Neural crest cell (in vitro differentiated cells): ENCODE measurements at regions not wholly inside any gene's neighbourhood (a gene's known extent, or its start where the extent isn't known, plus 50 kb on each side); places are given as distances from the start of the nearest gene placed in this dataset.

Experiments used
- DNase-seq: peaks from one replicate; pipeline ENCODE4 v3.0.0; 2021; ENCODE audit warnings: low read depth, mixed read lengths, low spot score
- H3K27ac Mint-ChIP-seq: one replicate; pipeline ENCODE4 v1.8.0; 2021; ENCODE audit warnings: mild to moderate bottlenecking, mixed read lengths; ENCODE audit not compliant: unreplicated experiment
- H3K27me3 Mint-ChIP-seq: 2 replicates; pipeline ENCODE4 v1.8.0; 2021; ENCODE audit warnings: low read depth, mild to moderate bottlenecking, mixed read lengths
- H3K36me3 Mint-ChIP-seq: 2 replicates; pipeline ENCODE4 v1.8.0; 2021; ENCODE audit warnings: low read depth, mild to moderate bottlenecking, mixed read lengths
- H3K4me1 Mint-ChIP-seq: 2 replicates; pipeline ENCODE4 v1.8.0; 2021; ENCODE audit warnings: mixed read lengths
- H3K4me3 Mint-ChIP-seq: one replicate; pipeline ENCODE4 v1.8.0; 2021; ENCODE audit warnings: mild to moderate bottlenecking, mixed read lengths
- H3K9me3 Mint-ChIP-seq: 2 replicates; pipeline ENCODE4 v1.8.0; 2021; ENCODE audit warnings: mixed read lengths
- CTCF ChIP-seq: fragments of 200-600 bp; sonication (generic); conservative IDR thresholded peaks from 2 replicates; pipeline ENCODE4 v1.5.0; 2021; ENCODE audit warnings: antibody characterized with exemption, mild to moderate bottlenecking

GRCh38 chr9:31103836-31104235 is 1280.6 kb upstream of the ACO1 start:
- H3K27me3 Mint-ChIP-seq: no peaks in the 10 kb centered on the region
- H3K36me3 Mint-ChIP-seq: no peaks in the 10 kb centered on the region
- H3K4me1 Mint-ChIP-seq: no peaks in the 10 kb centered on the region
- no peak for DNase-seq
- no peaks in the 10 kb centered on the region for H3K9me3 Mint-ChIP-seq
- H3K4me3 Mint-ChIP-seq: no peak overlapping the region
- H3K27ac Mint-ChIP-seq: no peak overlapping the region
- no peak for TF ChIP-seq CTCF

GRCh38 chr9:31104249-31104648 is 1280.2 kb upstream of the ACO1 start:
- Mint-ChIP-seq H3K4me3 (no peak overlapping the region), H3K36me3 (no peaks in the 10 kb centered on the region), H3K9me3 (no peaks in the 10 kb centered on the region), H3K27ac (no peak overlapping the region), H3K4me1 (no peaks in the 10 kb centered on the region), H3K27me3 (no peaks in the 10 kb centered on the region)
- no peak for TF ChIP-seq CTCF
- DNase-seq: no peak

- no peaks in the 10 kb centered on the region for H3K4me1 Mint-ChIP-seq
These were observed 1272.0 kb upstream of the ACO1 start for GRCh38 chr9:31112491-31112890.

DNA sequence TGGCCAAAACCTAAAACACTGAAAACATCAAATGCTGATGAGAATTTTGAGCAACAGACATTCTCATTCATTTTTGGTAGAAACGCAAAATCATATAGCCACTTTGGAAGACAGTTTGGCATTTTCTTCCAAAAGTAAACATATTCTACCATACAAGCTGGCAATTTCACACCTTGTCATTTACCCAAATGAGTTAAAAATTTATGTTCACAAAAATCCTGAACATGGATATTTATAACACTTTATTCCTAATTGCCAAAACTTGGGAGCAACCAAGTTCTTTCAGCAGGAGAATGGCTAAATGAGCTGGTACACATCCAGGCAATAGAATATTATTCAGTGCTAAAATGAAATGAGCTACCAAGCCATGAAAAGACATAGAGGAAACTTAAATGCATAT is 1270.1 kb upstream of the ACO1 start:
- Mint-ChIP-seq H3K4me3 (no peak overlapping the region), H3K9me3 (no peaks in the 10 kb centered on the region), H3K27me3 (peaks cover 3% of the 10 kb centered on the region), H3K36me3 (no peaks in the 10 kb centered on the region), H3K4me1 (no peaks in the 10 kb centered on the region), H3K27ac (no peak overlapping the region)
- no peak for TF ChIP-seq CTCF
- DNase-seq: no peak

More at GRCh38 chr9:31112491-31112890, 1272.0 kb upstream of the ACO1 start:
- Mint-ChIP-seq H3K9me3 (no peaks in the 10 kb centered on the region), H3K27me3 (no peaks in the 10 kb centered on the region), H3K36me3 (no peaks in the 10 kb centered on the region), H3K27ac (no peak overlapping the region), H3K4me3 (no peak overlapping the region)
- no peak for TF ChIP-seq CTCF
- DNase-seq: no peak

DNA sequence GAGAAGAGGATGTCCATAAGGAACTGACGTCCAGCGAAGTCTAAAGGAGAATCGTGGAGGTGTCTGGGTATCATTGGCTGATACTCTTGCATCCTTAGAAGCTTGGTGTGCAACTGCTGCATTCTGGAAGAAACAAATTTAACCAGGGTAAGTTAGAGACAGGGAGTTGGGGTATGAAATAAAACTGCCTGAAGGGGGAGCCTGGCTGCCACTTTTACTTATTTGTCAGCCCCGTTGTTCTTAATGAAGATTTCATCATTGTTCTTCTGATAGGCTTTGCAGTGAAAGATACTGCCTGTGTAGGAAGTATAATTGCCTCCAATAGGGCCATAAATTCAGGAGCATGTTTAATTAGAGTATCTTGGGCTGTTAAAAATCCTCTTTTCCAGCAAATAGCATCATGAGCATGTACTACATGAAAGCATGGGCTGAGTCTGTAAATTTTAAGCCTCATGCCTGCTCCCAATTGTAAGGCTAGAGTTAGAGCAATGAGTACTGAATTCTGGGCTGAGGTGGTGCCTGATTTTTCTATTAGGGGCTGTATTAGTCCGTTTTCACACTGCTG is 1264.5 kb upstream of the ACO1 start:
- peak; percentile 63 for TF ChIP-seq CTCF
- Mint-ChIP-seq H3K9me3 (peaks cover 11% of the 10 kb centered on the region), H3K4me1 (no peaks in the 10 kb centered on the region), H3K27ac (no peak overlapping the region), H3K27me3 (peaks cover 3% of the 10 kb centered on the region), H3K36me3 (peaks cover 2% of the 10 kb centered on the region), H3K4me3 (no peak overlapping the region)
- DNase-seq: no peak
